HFFc6 (cell line): ENCODE measurements at regions not wholly inside any gene's neighbourhood (a gene's known extent, or its start where the extent isn't known, plus 50 kb on each side); places are given as distances from the start of the nearest gene placed in this dataset.

Experiments
- DNase-seq: peaks from one replicate; pipeline ENCODE4 v3.0.0-alpha.2; 2018
- H3K27ac Mint-ChIP-seq: 2 replicates; pipeline ENCODE4 v1.8.0; 2020; ENCODE audit warnings: mild to moderate bottlenecking, mixed read lengths
- H3K27me3 Mint-ChIP-seq: 2 replicates; pipeline ENCODE4 v1.8.0; 2021; ENCODE audit warnings: mild to moderate bottlenecking, moderate library complexity, mixed read lengths; ENCODE audit not compliant: insufficient read depth
- H3K36me3 Mint-ChIP-seq: 2 replicates; pipeline ENCODE4 v1.8.0; 2021; ENCODE audit warnings: low read depth, mixed read lengths
- H3K4me1 Mint-ChIP-seq: 2 replicates; pipeline ENCODE4 v1.8.0; 2020; ENCODE audit warnings: low read depth, mixed read lengths
- H3K4me3 Mint-ChIP-seq: 2 replicates; pipeline ENCODE4 v1.8.0; 2020; ENCODE audit warnings: mild to moderate bottlenecking, moderate library complexity, mixed read lengths
- H3K9me3 Mint-ChIP-seq: 2 replicates; pipeline ENCODE4 v1.8.0; 2020; ENCODE audit warnings: mild to moderate bottlenecking, mixed read lengths
- CTCF ChIP-seq: fragments of 200-600 bp; sonication (generic); IDR thresholded peaks from 2 replicates; pipeline ENCODE4 v1.5.0; 2021; ENCODE audit warnings: antibody characterized with exemption, mild to moderate bottlenecking

- Mint-ChIP-seq H3K36me3 (no peaks in the 10 kb centered on the region), H3K9me3 (no peaks in the 10 kb centered on the region), H3K27ac (no peak overlapping the region), H3K4me3 (no peak overlapping the region), H3K27me3 (no peaks in the 10 kb centered on the region), H3K4me1 (no peaks in the 10 kb centered on the region)
- no peak for TF ChIP-seq CTCF
- DNase-seq, result no peak
These were observed 338.3 kb downstream of the ETV1 start for GRCh38 chr7:13651167-13651566.

- Mint-ChIP-seq H3K27me3 (no peaks in the 10 kb centered on the region), H3K9me3 (peaks cover 9% of the 10 kb centered on the region), H3K27ac (no peak overlapping the region), H3K4me3 (no peak overlapping the region), H3K36me3 (no peaks in the 10 kb centered on the region), H3K4me1 (no peaks in the 10 kb centered on the region)
- no peak for TF ChIP-seq CTCF
- DNase-seq, result no peak
These were observed 333.1 kb downstream of the ETV1 start for GRCh38 chr7:13656330-13656729.

GRCh38 chr7:13673290-13673689 is 316.2 kb downstream of the ETV1 start:
- Mint-ChIP-seq H3K36me3 (no peaks in the 10 kb centered on the region), H3K4me1 (no peaks in the 10 kb centered on the region), H3K4me3 (no peak overlapping the region), H3K9me3 (peaks cover 8% of the 10 kb centered on the region; the same call in 1 of the 2 replicates), H3K27me3 (no peaks in the 10 kb centered on the region), H3K27ac (no peak overlapping the region)
- no peak for TF ChIP-seq CTCF
- no peak for DNase-seq

- Mint-ChIP-seq H3K27ac (no peak overlapping the region), H3K27me3 (no peaks in the 10 kb centered on the region), H3K4me3 (no peak overlapping the region), H3K4me1 (no peaks in the 10 kb centered on the region), H3K36me3 (no peaks in the 10 kb centered on the region), H3K9me3 (no peaks in the 10 kb centered on the region)
- no peak for DNase-seq
- TF ChIP-seq CTCF, result no peak
These were observed 306.8 kb downstream of the ETV1 start for GRCh38 chr7:13682626-13683025.

GRCh38 chr7:13687500-13687899 is 302.0 kb downstream of the ETV1 start:
- Mint-ChIP-seq H3K4me1 (no peaks in the 10 kb centered on the region), H3K9me3 (no peaks in the 10 kb centered on the region), H3K27me3 (no peaks in the 10 kb centered on the region), H3K36me3 (no peaks in the 10 kb centered on the region), H3K4me3 (no peak overlapping the region), H3K27ac (no peak overlapping the region)
- TF ChIP-seq CTCF, result no peak
- no peak for DNase-seq

GRCh38 chr7:13692548-13692947 is 296.9 kb downstream of the ETV1 start:
- no peak overlapping the region for H3K27ac Mint-ChIP-seq
- TF ChIP-seq CTCF, result no peak
- H3K4me1 Mint-ChIP-seq, result no peaks in the 10 kb centered on the region
- peaks cover 2% of the 10 kb centered on the region; the same call in 1 of the 2 replicates for H3K27me3 Mint-ChIP-seq
- H3K9me3 Mint-ChIP-seq, result no peaks in the 10 kb centered on the region
- no peaks in the 10 kb centered on the region for H3K36me3 Mint-ChIP-seq
- H3K4me3 Mint-ChIP-seq, result no peak overlapping the region
- no peak for DNase-seq
